HG03354 (cell line): ENCODE measurements at regions not wholly inside any gene's neighbourhood (a gene's known extent, or its start where the extent isn't known, plus 50 kb on each side); places are given as distances from the start of the nearest gene placed in this dataset.

Experiments
- ATAC-seq: cut with Tn5 transposase; IDR thresholded peaks from one replicate; pipeline ENCODE4 v1.9.1; 2021; ENCODE audit warnings: mild to moderate bottlenecking; ENCODE audit not compliant: unreplicated experiment, poor library complexity, severe bottlenecking

DNA sequence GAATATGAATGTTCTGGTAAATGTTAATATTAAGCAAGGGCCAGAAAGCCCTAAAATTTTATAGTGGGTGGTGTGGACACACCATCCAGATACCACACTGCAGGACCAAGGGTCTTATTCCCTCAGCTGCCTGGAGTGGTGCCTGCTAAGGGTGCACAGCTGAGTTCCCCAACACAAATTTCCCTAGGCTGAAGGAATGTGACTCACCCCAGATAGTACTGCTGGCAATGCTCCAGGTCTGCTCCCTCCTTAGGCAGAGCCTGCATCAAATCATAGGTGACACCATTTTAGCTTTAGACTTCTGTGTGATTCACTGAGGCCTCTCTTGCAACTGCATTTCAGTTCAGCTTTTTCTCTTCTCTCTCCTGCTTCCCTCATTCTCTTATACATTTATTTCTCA lies 321.1 kb downstream of the SATB2 start:
- no peak for ATAC-seq

DNA sequence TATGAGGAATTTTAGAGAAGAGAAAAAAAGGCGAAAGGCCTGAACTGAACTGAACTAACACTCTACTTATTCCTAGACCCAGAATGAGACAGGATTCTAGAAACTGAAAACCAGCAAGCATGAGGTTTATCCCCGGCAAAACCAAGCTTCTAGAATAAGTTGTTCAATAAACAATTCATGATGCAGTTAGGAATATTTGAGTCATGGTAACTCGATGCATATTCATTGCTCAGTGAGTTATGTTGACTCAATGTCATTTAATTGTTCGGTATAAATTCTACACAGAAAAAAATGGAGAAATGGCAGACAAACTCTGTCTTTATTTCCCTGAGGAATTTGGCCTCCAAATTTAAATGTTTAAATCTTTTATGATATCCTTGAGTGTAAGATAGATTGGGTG lies 321.5 kb downstream of the SATB2 start:
- no peak for ATAC-seq

DNA sequence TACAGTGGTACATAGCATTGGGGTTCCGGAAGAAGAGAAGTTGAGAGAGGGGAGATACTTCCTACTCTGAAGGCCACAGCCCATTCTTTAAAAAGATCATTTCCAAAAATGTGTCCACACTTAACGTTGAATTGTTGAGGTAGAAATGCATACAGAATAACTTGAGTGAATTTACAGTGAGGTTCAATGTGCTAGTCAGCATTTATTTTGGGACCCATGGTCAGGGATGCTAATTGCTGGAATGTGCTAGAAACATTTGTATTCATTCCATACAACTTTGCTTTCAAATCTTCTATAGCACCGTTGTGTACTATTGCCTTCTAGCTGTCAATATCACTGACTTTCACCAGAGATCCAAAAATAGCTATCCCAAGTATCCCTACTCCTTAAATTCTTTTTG lies 325.9 kb downstream of the SATB2 start:
- ATAC-seq: no peak

DNA sequence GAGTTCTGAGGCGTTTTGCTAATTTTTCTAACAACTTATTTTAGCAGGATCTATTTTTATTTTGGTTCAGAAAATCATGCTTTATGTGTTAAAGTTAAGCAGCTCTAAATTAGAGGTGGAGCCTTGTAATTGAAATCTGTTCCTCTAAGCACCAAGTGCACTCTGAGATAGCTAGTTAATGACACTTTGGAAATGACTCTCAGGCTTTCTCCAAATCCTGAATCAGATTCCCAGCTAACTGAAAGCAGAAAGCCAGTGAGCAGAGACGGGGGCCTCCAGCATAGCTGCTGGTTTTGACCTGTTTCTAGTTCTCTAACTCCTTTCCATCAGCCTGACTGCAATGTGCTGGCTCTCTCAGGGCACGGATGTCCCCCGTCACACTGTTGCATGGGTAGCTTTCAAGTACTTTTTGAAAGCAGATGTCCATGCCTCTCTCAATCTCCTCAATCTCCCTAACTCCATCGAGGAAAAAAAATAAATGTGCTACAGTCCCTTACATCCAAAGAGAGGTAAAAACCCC lies 326.5 kb downstream of the SATB2 start:
- ATAC-seq: no peak

DNA sequence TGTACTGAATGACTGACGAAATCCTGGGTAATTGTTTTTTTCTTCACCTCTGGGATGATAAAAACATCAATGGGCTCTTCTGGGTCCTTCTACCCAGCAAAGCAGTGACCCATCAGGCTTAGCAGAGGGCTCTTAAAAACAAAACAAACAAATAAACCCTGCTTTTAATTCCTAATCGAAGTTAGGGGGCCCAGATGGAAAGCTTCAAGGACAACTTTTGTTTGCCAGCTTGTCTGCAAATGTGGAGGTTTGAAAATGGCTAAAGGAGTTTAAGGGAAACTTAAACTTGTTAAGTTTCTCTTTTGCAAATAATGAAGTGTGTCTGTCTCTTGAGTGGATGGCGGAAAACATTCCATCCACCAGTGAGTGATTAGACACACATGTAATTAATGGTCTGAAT lies 327.2 kb downstream of the SATB2 start:
- ATAC-seq: no peak

DNA sequence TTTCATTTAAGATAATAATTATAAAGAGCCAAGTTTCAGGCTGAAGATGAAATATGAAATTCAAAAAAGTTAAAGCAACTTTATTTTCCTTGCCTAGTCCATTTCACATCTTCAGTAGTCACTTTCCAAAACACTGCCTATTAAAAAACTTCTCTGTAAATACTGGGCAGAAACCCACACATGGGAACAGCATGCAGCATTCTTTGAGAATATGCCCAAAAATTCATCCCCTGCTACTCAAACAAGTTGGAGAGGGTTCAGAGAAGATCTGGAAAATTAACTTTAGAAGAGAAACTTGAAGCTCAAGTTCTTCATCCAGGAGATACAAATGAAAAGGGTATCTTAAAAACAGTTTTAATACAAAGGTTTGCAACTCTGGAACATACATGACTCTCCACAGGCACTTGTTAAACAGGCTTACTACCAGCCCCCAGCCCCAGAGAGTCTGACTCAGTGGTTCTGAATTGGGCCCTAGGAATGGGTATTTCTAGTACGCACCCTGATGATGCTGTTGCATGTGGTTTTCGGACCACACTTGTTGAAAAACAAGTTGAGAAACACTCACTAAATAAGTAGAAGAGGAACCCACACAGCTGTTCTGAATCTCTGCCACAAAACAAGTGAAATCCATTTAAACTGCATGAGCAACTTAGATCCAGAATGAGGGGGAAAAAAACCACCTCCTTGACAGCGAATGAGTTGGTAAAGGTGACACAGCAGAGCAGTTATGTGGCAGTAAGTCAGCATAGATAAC lies 329.1 kb downstream of the SATB2 start:
- ATAC-seq: no peak

DNA sequence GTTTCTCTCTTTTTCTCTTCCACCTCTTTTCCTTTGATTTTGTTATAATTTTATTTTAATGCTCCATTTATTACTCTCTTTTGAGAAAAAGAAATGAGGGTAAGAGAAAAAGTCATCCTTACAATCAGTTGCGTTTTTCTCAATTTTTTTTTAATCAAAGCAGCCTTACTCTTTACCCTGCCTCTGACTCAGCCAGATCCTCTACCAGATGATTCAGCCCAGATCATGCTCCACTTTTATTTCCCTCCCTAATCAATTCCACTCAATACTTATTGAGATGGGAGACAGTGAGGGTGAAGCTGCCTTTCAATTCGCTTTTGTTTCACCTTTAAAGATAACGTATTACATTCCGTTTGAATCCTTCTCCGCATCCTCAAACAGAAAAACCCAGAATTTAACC lies 337.9 kb downstream of the SATB2 start:
- no peak for ATAC-seq

DNA sequence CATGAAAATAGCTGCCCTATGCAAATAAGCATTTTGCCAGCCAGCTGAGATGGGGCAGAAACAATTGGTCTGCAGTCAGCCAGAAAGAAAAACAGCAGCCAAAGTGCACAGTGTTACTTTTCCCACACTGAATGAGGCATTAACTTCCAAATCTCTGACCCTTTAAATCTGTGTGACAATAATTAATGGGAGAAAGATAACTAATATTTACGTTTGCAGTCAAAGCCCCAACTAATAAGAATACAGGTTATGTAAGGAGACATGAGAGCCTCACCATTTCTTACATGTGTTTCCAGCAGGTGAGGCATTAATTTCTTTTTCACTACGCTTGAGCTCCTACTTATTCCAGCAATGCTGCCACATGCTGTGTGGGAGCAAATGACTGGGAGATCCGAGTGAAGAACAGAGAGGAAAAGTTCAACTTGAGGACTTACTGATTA lies 339.0 kb downstream of the SATB2 start:
- no peak for ATAC-seq

DNA sequence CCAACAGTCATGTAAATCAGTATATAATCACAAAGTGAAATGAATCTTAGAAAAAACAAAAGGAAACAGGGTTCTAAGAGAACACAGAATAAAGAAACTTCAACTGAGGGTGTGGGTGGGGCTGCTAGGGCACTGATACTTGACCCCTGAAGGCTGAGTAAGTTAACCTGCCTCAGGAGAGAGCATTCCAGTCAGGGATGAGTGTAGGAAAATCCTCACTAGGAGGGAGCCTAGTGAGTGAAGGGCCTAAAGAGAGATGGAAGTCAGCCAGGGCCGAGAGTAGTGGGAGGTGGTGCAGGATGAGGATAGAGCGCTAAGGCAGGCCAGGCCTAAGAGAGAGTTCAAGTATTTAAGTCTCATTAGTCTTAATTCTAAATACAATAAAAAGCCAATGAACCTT lies 342.6 kb downstream of the SATB2 start:
- no peak for ATAC-seq

DNA sequence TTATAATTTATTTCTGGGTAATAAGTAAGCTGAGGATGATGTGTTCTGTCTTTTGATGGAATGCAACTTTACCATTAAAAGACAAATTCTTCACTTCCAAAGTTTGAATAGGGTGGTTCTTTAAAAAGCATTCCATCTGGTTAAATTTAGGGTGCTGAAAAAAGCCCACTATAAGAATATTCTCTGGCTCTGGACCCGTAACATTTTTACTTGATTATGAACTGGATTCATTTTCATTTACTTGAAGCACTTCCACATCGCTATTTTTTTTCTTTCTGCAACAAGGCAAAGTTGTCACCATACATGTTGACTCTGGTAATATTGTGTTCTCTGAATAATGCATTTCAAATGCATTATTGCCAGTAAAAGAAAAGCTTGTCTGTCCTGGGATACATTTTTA lies 344.6 kb downstream of the SATB2 start:
- ATAC-seq: no peak

DNA sequence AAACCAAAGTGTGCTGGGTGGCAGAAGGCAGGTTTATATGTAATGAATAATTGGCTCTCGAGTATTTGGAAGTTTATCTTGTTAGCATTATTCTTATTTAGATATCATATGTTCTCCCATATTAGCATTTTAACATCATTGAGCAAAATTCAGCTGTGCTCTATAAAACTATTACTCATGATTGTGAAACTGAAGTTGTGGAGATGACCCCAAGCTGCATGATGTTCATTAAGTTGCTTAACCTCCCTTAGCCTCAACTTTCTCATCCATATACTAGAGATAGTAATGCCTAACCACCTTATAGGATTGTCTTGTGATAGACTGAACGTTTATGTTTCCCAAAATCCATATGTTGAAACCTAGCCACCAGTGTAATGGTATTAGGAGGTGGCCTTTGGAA lies 346.3 kb downstream of the SATB2 start:
- ATAC-seq: no peak

DNA sequence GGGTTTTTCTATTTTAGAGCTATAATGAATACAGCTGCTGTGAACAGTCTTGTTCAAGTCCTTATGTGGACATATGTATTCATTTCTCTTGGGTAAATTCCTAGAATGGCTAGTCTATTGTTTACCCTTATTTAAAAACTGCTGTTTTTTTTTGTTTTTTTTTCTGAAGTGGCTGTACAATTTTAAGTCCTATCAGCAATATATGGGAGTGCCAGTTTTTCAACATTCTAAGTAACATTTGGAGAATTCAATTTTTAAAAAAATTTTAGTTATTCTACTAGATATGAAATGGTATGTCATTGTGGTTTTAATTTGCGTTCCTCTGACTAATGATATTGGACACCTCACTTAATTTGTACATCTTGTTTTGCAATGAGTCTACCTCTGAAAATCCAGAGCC lies 349.7 kb downstream of the SATB2 start:
- ATAC-seq: no peak

DNA sequence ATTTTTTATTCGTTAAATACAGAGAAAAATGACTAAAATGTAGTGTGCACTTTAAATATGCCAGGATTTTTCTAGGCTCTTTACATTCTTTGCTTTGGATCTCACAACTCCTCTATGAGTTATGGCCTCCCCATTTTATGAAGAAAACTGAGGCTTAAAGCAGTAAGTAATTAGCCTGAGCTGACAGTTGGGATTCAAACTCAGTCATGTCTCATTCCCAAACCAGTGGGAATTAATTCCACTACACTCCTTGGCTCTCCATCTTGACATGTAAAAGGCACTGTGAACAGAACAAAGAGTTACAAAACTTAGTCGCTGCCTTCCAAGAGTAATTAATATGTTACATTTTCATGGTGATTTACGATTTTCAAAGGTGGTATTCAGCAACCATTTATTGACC lies 351.9 kb downstream of the SATB2 start:
- ATAC-seq: no peak

DNA sequence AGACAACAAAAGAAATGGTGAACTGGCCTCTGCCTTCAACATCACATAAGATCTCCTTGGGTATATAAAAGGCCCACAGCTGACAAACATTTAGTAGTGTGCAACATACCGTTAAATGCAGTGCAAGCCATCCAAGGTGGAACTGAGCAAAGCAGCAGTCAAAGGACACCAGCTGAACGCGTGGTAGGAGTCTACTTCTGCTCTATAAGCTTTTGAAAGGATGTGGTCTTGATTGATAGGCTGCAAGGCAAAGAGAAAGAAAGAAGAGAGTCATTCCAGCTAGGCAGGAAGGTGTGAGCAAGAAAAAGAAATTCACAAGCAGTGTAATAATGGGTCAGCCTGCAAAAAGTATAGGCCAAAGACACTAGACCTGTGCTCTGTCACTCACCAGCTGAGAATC lies 356.3 kb downstream of the SATB2 start:
- no peak for ATAC-seq

DNA sequence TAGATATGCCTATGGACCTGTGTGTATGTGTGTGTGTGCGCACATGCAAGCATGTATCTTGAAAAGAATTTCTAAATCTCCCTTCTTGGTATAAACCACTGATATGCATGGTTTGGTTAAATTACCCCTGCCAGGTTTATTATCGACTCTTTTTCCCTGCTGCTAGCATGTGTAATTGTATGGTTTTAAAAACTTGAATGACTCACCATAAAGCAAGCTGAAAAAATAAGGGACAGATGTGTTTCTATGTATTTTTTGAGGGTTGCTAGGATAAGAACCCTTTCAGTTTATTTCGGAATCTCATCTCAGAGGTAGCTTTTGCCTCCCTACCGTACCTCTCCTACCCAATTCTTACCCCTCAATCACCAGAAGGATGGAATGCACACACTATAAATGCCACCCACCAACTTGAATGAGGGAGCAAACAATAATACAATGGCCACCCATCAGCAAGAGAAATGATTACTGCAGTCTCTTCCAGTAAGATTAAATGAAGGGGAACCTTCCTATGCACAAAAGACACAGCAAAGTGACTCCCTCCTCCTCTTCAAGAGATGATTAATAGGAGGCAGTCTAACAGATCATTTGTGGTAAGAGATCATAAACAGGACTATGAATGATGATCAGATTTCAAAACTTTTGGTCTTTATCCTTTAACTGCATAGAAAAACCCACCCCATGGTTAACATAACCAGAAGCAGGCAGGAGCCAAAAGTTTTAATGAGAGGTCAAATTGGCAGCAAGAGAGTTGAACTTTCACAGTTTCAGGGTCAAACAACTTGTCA lies 357.2 kb downstream of the SATB2 start:
- ATAC-seq: no peak

DNA sequence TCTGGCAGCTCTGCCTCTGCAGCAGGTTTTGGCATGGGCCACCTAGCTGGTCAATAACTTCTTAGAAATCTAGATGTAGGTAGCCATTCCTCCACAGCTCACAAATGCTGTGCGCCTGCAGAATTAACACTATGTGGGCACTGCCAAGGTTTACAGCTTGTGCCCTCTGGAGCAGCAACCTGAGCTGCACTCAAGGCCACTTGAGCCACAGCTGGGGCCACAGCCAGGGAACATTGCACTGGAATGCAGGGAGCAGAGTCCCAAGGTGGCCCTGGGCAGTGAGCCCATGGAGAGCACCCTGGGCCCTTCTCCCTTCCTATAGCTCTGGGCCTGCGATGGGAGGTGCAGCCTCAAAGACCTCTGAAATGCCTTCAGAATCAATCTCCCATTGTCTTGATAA lies 365.3 kb downstream of the SATB2 start:
- ATAC-seq: no peak

DNA sequence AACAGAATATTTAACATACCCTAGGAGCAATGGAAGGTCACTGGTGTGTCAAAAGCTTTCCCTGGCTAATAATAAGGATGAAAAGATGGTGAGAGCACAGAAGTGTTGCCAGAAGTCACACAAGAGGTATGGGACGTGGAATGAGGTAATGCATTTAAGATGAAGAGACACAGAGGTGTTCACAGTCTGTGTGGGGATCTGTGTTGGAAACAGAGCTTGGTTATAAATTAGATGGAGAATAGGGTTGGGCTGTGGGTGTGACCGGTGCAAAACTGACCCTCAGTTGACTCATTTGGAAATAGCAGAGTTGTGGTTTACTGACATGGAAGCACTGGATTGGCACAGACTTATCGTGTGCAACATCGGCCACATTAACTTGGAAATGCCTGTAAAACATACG lies 372.5 kb downstream of the SATB2 start:
- no peak for ATAC-seq

DNA sequence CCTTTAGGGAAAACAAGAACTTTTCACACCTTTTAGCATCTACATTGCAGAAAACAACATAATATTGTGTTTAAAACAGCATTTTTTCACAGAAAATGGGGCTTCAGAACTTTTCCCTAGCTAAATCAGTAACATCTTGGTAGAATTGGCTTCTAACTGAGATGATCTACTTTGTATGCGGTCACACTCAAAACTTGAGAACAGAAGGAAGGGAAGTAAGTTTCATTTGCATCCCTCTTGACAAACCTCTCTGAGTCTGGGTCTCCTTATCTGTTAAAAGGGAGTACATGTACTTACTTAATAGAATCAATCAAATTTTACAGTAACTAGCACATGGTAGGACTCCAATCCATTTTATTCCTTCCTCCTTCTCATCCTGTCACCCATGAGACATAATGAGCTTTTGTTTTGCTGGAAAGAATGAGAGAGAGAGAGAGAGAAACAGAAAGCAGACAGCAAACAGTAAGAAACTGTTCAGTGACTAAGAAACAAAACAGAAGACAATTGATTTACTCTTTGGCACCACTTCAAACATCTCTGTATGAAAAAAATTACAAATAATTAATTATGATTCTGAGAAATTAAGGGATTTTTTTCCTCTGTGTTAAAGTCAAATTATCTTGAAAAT lies 387.3 kb downstream of the SATB2 start:
- ATAC-seq: no peak

DNA sequence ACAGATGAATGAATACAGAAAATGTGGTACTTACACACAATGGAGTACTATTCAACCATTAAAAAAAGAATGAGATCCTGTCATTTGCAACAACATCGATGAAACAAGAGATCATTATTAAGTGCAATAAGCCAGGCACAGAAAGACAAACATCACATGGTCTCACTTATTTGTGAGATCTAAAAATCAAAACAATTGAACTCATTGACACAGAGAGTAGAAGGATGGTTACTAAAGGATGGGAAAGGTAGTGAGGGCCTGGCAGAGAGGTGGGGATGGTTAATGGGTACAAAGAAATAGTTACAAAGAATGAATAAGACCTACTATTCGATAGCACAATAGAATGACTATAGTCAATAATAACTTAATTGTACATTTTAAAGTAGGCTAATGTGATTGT lies 393.5 kb downstream of the SATB2 start:
- ATAC-seq: no peak

DNA sequence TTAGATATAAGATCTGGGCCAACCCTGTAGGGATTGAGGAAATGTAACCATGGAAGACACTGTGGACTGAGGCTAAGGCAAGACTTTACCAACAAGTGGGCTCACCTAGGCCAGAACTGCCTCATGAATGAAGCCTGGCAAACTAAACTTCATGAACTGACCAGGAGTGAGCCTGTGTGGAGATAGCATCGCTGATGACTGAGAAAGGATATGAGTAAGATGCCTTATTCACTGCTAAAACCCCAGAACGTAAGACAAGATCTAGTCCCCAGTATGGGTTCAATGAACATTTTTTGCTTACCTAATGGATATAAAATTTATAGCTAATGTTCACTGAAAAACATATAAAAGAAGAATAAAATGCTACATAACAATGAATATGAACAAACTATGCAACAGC lies 399.8 kb downstream of the SATB2 start:
- ATAC-seq: no peak

DNA sequence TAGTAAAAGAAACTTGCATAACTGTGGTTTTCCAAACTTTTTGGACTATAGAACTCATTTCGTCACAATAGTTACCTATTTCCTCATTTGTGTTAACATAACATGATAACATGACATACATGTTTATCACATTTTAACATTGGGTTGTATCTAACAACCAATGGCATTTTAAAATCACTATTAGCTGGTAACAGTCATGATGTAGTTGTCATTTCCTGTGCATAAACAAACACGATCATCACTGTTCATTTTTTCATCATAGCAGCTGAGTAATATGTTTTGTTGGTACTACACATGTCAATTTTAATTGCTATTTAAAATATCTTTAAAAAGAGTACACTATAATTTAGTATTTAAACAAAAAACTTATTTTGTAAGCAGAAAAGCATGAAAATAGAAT lies 402.4 kb downstream of the SATB2 start:
- ATAC-seq: no peak
